ENCODE measurements at regions not wholly inside any gene's neighbourhood (a gene's known extent, or its start where the extent isn't known, plus 50 kb on each side); places are given as distances from the start of the nearest gene placed in this dataset.

GRCh38 chr11:45523760-45524159, 141.7 kb downstream of the CHST1 start:
- TF ChIP-seq EZH2 (optimal IDR thresholded peaks at IDR 0.05; ENCODE audit: low read depth, low read length) (no peak), CTCF (IDR thresholded peaks at IDR 0.05; ENCODE audit: low read length) (no peak), EZH2phosphoT487 (IDR thresholded peaks at IDR 0.05; ENCODE audit: low read length) (no peak)

Measured in MM.1S (cell line).